ENCODE measurements at regions not wholly inside any gene's neighbourhood (a gene's known extent, or its start where the extent isn't known, plus 50 kb on each side); places are given as distances from the start of the nearest gene placed in this dataset.
"Not testable (repeated sequence)": the region's sequence is repeated elsewhere in the genome, so short reads cannot be mapped to it uniquely, and the experiment has no call there.

- Histone ChIP-seq H3K4me3 (no peak overlapping the region), H3K27me3 (no peaks in the 10 kb centered on the region), H3K36me3 (no peaks in the 10 kb centered on the region), H3K4me1 (no peaks in the 10 kb centered on the region), H3K9me3 (peaks cover 0 to 3% of the 10 kb centered on the region in 2 donors), H3K27ac (no peak overlapping the region)
- no peak for TF ChIP-seq CTCF (IDR thresholded peaks at IDR 0.05)
- DNase-seq (ENCODE audit: low spot score): no peak
Measured at GRCh38 chr5:12870872-12871539, 966.8 kb upstream of the CTNND2 start.

- Histone ChIP-seq H3K4me3 (no peak overlapping the region), H3K36me3 (no peaks in the 10 kb centered on the region), H3K27me3 (no peaks in the 10 kb centered on the region), H3K4me1 (no peaks in the 10 kb centered on the region), H3K27ac (no peak overlapping the region), H3K9me3 (no peaks in the 10 kb centered on the region)
- no peak for DNase-seq (ENCODE audit: low spot score)
- no peak for TF ChIP-seq CTCF (IDR thresholded peaks at IDR 0.05)
Measured at GRCh38 chr5:12865529-12865928, 961.3 kb upstream of the CTNND2 start.

GRCh38 chr5:12861886-12862654 is 957.8 kb upstream of the CTNND2 start:
- no peak for DNase-seq (ENCODE audit: low spot score)
- TF ChIP-seq CTCF (IDR thresholded peaks at IDR 0.05): no peak
- Histone ChIP-seq H3K9me3 (no peaks in the 10 kb centered on the region), H3K4me3 (no peak overlapping the region), H3K4me1 (no peaks in the 10 kb centered on the region), H3K27ac (no peak overlapping the region), H3K36me3 (no peaks in the 10 kb centered on the region), H3K27me3 (no peaks in the 10 kb centered on the region)

GRCh38 chr5:12856105-12856504 is 951.9 kb upstream of the CTNND2 start:
- H3K4me1 ChIP-seq; DNase-seq (ENCODE audit: low spot score): not testable (repeated sequence)

GRCh38 chr5:12854386-12854785 is 950.1 kb upstream of the CTNND2 start:
- Histone ChIP-seq H3K27me3 (no peaks in the 10 kb centered on the region), H3K4me3 (no peak overlapping the region), H3K27ac (no peak overlapping the region), H3K36me3 (no peaks in the 10 kb centered on the region), H3K9me3 (no peaks in the 10 kb centered on the region), H3K4me1 (no peaks in the 10 kb centered on the region)
- no peak for DNase-seq (ENCODE audit: low spot score)
- TF ChIP-seq CTCF (IDR thresholded peaks at IDR 0.05): no peak

More at GRCh38 chr5:12856105-12856504, 951.9 kb upstream of the CTNND2 start:
- H3K9me3 ChIP-seq, H3K27me3 ChIP-seq, H3K36me3 ChIP-seq, H3K4me3 ChIP-seq, H3K27ac ChIP-seq: not testable (repeated sequence)

- H3K4me1 ChIP-seq: no peaks in the 10 kb centered on the region
Measured at GRCh38 chr5:12851761-12852160, 947.5 kb upstream of the CTNND2 start.

More at GRCh38 chr5:12851761-12852160, 947.5 kb upstream of the CTNND2 start:
- DNase-seq (ENCODE audit: low spot score): no peak
- H3K4me3 ChIP-seq: no peak overlapping the region
- no peak for TF ChIP-seq CTCF (IDR thresholded peaks at IDR 0.05)
- H3K27ac ChIP-seq: no peak overlapping the region
- H3K27me3 ChIP-seq: no peaks in the 10 kb centered on the region
- H3K9me3 ChIP-seq: no peaks in the 10 kb centered on the region
- H3K36me3 ChIP-seq: no peaks in the 10 kb centered on the region
